Activated T-cell treated with anti-CD3 and anti-CD28 coated beads, Interleukin-2, amount 50 U/mL, for 24 hours (primary cell): ENCODE measurements at regions not wholly inside any gene's neighbourhood (a gene's known extent, or its start where the extent isn't known, plus 50 kb on each side); places are given as distances from the start of the nearest gene placed in this dataset.

Experiments
- DNase-seq: peaks from one replicate; pipeline ENCODE4 v3.0.0-alpha.2; 2020
- H3K27ac Mint-ChIP-seq: 2 replicates; pipeline ENCODE4 v1.8.0; 2020; ENCODE audit warnings: mild to moderate bottlenecking, mixed read lengths
- H3K27me3 Mint-ChIP-seq: 2 replicates; pipeline ENCODE4 v1.8.0; 2020; ENCODE audit warnings: mixed read lengths
- H3K36me3 Mint-ChIP-seq: 2 replicates; pipeline ENCODE4 v1.8.0; 2020; ENCODE audit warnings: low read depth, mixed read lengths
- H3K4me1 Mint-ChIP-seq: 2 replicates; pipeline ENCODE4 v1.8.0; 2020; ENCODE audit warnings: low read depth, mixed read lengths
- H3K4me3 Mint-ChIP-seq: 2 replicates; pipeline ENCODE4 v1.8.0; 2020; ENCODE audit warnings: mild to moderate bottlenecking, moderate library complexity, mixed read lengths
- H3K9me3 Mint-ChIP-seq: 2 replicates; pipeline ENCODE4 v1.8.0; 2020; ENCODE audit warnings: mixed read lengths

GRCh38 chr6:53398247-53399026 is 49.7 kb upstream of the ELOVL5 start:
- H3K9me3 Mint-ChIP-seq, result no peaks in the 10 kb centered on the region
- no peaks in the 10 kb centered on the region for H3K36me3 Mint-ChIP-seq
- H3K4me3 Mint-ChIP-seq, result no peak overlapping the region
- H3K27me3 Mint-ChIP-seq, result no peaks in the 10 kb centered on the region
- no peak overlapping the region for H3K27ac Mint-ChIP-seq
- peaks cover 3% of the 10 kb centered on the region for H3K4me1 Mint-ChIP-seq
- DNase-seq, result no peak
